HCT116 (cell line): ENCODE measurements at regions not wholly inside any gene's neighbourhood (a gene's known extent, or its start where the extent isn't known, plus 50 kb on each side); places are given as distances from the start of the nearest gene placed in this dataset.

Experiments
- ATAC-seq: fragments of 200-7000 bp; cut with Tn5 transposase; 2 replicates; pipeline ENCODE4 v1.9.1; 2020; ENCODE audit warnings: mild to moderate bottlenecking, moderate library complexity
- BruUV-seq: library from RNA; stranded (reverse); fragments of 400-500 nt; replicated peaks from 2 replicates; lab custom pipeline; 2021; lab: Mats Ljungman, UMichigan
- CTCF ChIA-PET: fragments of 300-600 bp; sonication (Branson Sonifier 250); formaldehyde crosslinking; loops from one replicate; lab custom pipeline; 2021; ENCODE audit warnings: antibody characterized with exemption; lab: Charles Lee
- POLR2A ChIA-PET: fragments of 300-600, 350-600 bp; sonication (Branson Sonifier 250); formaldehyde crosslinking; loops from one replicate; lab custom pipeline; 2021; ENCODE audit warnings: antibody characterized with exemption; lab: Charles Lee
- RAD21 ChIA-PET, 2 experiments: fragments of 300-600 bp; sonication (Branson Sonifier 250); formaldehyde crosslinking; loops; one replicate each; lab custom pipeline; 2023; ENCODE audit warnings: low total read pairs in 2 of 2; ENCODE audit not compliant: uncharacterized antibody in 2 of 2, unreplicated experiment in 2 of 2, low non-redundant PET in 1 of 2; lab: Charles Lee
- DNase-seq: peaks from one replicate; pipeline ENCODE4 v3.0.0-alpha.2; 2010; ENCODE audit warnings: low read depth, low spot score
- H2AFZ ChIP-seq: fragments of 200-600 bp; shearing (Covaris generic), sonication (generic); 2 replicates; pipeline ENCODE4 v1.6.1; 2017; ENCODE audit warnings: low read depth, mixed run types, mixed read lengths, antibody characterized with exemption, low read length; ENCODE audit not compliant: poor library complexity, severe bottlenecking
- H3K27ac ChIP-seq: 2 replicates; pipeline ENCODE4 v1.5.1; 2012; ENCODE audit warnings: low read depth, low read length
- H3K27me3 ChIP-seq: fragments of 200-600 bp; sonication (generic); 2 replicates; pipeline ENCODE4 v1.6.1; 2016; ENCODE audit warnings: mixed run types, low read length, mixed read lengths; ENCODE audit not compliant: insufficient read depth
- H3K36me3 ChIP-seq, 2 experiments: fragments of 200-500 bp in 1 of 2; fragments of 200-600 bp in 1 of 2; sonication (Bioruptor generic) in 1 of 2; sonication (generic) in 1 of 2; 2 replicates each; pipeline versions ENCODE4 v1.5.1 to v1.6.1; 2014 to 2016; ENCODE audit warnings: low read length in 2 of 2, inconsistent platforms in 1 of 2, mixed read lengths in 1 of 2, mixed run types in 1 of 2; ENCODE audit not compliant: insufficient read depth in 2 of 2, control insufficient read depth in 1 of 2
- H3K4me1 ChIP-seq, 2 experiments: fragments of 200-600 bp in 1 of 2; sonication (generic) in 1 of 2; 2 replicates each; pipeline versions ENCODE4 v1.5.1 to v1.6.1; 2012 to 2017; ENCODE audit warnings: low read length in 2 of 2, inconsistent platforms in 1 of 2, mild to moderate bottlenecking in 1 of 2, mixed read lengths in 1 of 2, mixed run types in 1 of 2, moderate library complexity in 1 of 2; ENCODE audit not compliant: insufficient read depth in 2 of 2, control insufficient read depth in 1 of 2
- H3K4me2 ChIP-seq: fragments of 200-600 bp; sonication (generic); 2 replicates; pipeline ENCODE4 v1.6.1; 2017; ENCODE audit warnings: mixed run types, low read length, mixed read lengths
- H3K4me3 ChIP-seq, 2 experiments: fragments of 200-600 bp in 1 of 2; sonication (generic) in 1 of 2; replicated peaks in 1 of 2; 2 replicates each; pipeline ENCODE4 v1.5.1; 2011 to 2016; ENCODE audit warnings: low read length in 2 of 2, control low read depth in 1 of 2, low read depth in 1 of 2, mild to moderate bottlenecking in 1 of 2, mixed read lengths in 1 of 2, mixed run types in 1 of 2
- H3K79me2 ChIP-seq: fragments of 200-600 bp; sonication (generic); 2 replicates; pipeline ENCODE4 v1.6.1; 2017; ENCODE audit warnings: mild to moderate bottlenecking, mixed run types, low read length, moderate library complexity, mixed read lengths; ENCODE audit not compliant: insufficient read depth
- H3K9ac ChIP-seq: fragments of 200-600 bp; sonication (generic); 2 replicates; pipeline ENCODE4 v1.6.1; 2016; ENCODE audit warnings: low read length, mixed read lengths
- H3K9me2 ChIP-seq: fragments of 200-600 bp; sonication (generic), shearing (Covaris generic); 2 replicates; pipeline ENCODE4 v1.6.1; 2017; ENCODE audit warnings: mixed run types, mild to moderate bottlenecking, moderate library complexity; ENCODE audit not compliant: insufficient read depth
- H3K9me3 ChIP-seq, 2 experiments: fragments of 200-500 bp in 1 of 2; fragments of 200-600 bp in 1 of 2; sonication (Bioruptor generic) in 1 of 2; sonication (generic) in 1 of 2; 2 replicates each; pipeline ENCODE4 v1.6.1; 2014 to 2017; ENCODE audit warnings: low read length in 2 of 2, mixed read lengths in 2 of 2, inconsistent platforms in 1 of 2, low read depth in 1 of 2, mild to moderate bottlenecking in 1 of 2, mixed run types in 1 of 2, moderate library complexity in 1 of 2; ENCODE audit not compliant: control insufficient read depth in 1 of 2, insufficient read depth in 1 of 2
- H4K20me1 ChIP-seq: fragments of 200-600 bp; sonication (generic), shearing (Covaris generic); 2 replicates; pipeline ENCODE4 v1.6.1; 2017; ENCODE audit warnings: mixed run types, mild to moderate bottlenecking, moderate library complexity; ENCODE audit not compliant: insufficient read depth
- ATF3 ChIP-seq: IDR thresholded peaks from 2 replicates; pipeline ENCODE4 v1.6.1; 2012
- CBX3 ChIP-seq: IDR thresholded peaks from 2 replicates; pipeline ENCODE4 v1.6.1; 2012; ENCODE audit warnings: low read depth
- CEBPB ChIP-seq: IDR thresholded peaks from 2 replicates; pipeline ENCODE4 v1.6.1; 2012; ENCODE audit warnings: low read depth
- CTCF ChIP-seq, 3 experiments: fragments of 200-600 bp in 1 of 3; sonication (generic) in 1 of 3; IDR thresholded peaks in 2 of 3; conservative IDR thresholded peaks in 1 of 3; 2 replicates each; pipeline ENCODE4 v1.5.1; 2012 to 2017; ENCODE audit warnings: low read depth in 2 of 3, low read length in 2 of 3, antibody characterized with exemption in 1 of 3, borderline replicate concordance in 1 of 3, control low read depth in 1 of 3, mild to moderate bottlenecking in 1 of 3, mixed read lengths in 1 of 3, mixed run types in 1 of 3, moderate library complexity in 1 of 3; ENCODE audit not compliant: insufficient read depth in 1 of 3
- EGR1 ChIP-seq: IDR thresholded peaks from 2 replicates; pipeline ENCODE4 v1.6.1; 2012; ENCODE audit warnings: low read depth
- ELF1 ChIP-seq: IDR thresholded peaks from 2 replicates; pipeline ENCODE4 v1.6.1; 2012; ENCODE audit warnings: low read depth, borderline replicate concordance
- EZH2 ChIP-seq: fragments of 200-600 bp; sonication (generic); IDR thresholded peaks from 2 replicates; pipeline ENCODE4 v1.6.1; 2017; ENCODE audit warnings: antibody characterized with exemption, mixed run types
- EZH2phosphoT487 ChIP-seq: fragments of 200-600 bp; IDR thresholded peaks from 2 replicates; pipeline ENCODE4 v1.6.1; 2018; ENCODE audit warnings: antibody characterized with exemption, borderline replicate concordance
- JUND ChIP-seq: IDR thresholded peaks from 2 replicates; pipeline ENCODE4 v1.6.1; 2012
- MAX ChIP-seq: IDR thresholded peaks from 2 replicates; pipeline ENCODE4 v1.6.1; 2012
- POLR2A ChIP-seq: IDR thresholded peaks from 2 replicates; pipeline ENCODE4 v1.7.0; 2011; ENCODE audit warnings: borderline replicate concordance; ENCODE audit not compliant: insufficient read depth, insufficient read length; ENCODE audit errors: extremely low read depth
- POLR2AphosphoS5 ChIP-seq: IDR thresholded peaks from 2 replicates; pipeline ENCODE4 v1.6.1; 2011; ENCODE audit warnings: mild to moderate bottlenecking, low read depth, low read length, moderate library complexity
- RAD21 ChIP-seq: IDR thresholded peaks from 2 replicates; pipeline ENCODE4 v1.6.1; 2012; ENCODE audit warnings: low read depth, mild to moderate bottlenecking
- REST ChIP-seq: IDR thresholded peaks from 2 replicates; pipeline ENCODE4 v1.6.1; 2012; ENCODE audit warnings: low read depth
- YY1 ChIP-seq: IDR thresholded peaks from 2 replicates; pipeline ENCODE4 v1.6.1; 2011; ENCODE audit warnings: low read length, low read depth, moderate library complexity, mild to moderate bottlenecking; ENCODE audit not compliant: insufficient replicate concordance; ENCODE audit errors: extremely low read depth
- ZFX ChIP-seq: fragments of 450-650 bp; IDR thresholded peaks from 2 replicates; pipeline ENCODE4 v1.6.1; 2017
- ZNF274 ChIP-seq: fragments of 200-500 bp; sonication (Bioruptor generic); IDR thresholded peaks from 2 replicates; pipeline ENCODE4 v1.6.1; 2014; ENCODE audit warnings: mild to moderate bottlenecking, low read depth, low read length, inconsistent platforms
- intact Hi-C: fragments of 100-400 bp; cut with micrococcal nuclease; formaldehyde crosslinking; loops from 2 replicates; pipeline ENCODE4 v1.10.0; 2022

- Histone ChIP-seq H3K9me2 (no peaks in the 10 kb centered on the region), H2AFZ (no peak overlapping the region), H3K9me3 (no peaks in the 10 kb centered on the region), H3K27me3 (no peaks in the 10 kb centered on the region), H3K36me3 (no peaks in the 10 kb centered on the region), H3K4me1 (no peaks in the 10 kb centered on the region), H4K20me1 (no peaks in the 10 kb centered on the region), H3K9ac (no peak overlapping the region), H3K4me3 (no peak overlapping the region), H3K27ac (no peak overlapping the region), H3K4me2 (no peak overlapping the region), H3K79me2 (no peaks in the 10 kb centered on the region)
- no TSS peak for BruUV-seq
- intact Hi-C loops = no loop called here
- ChIA-PET POLR2A (no interaction called here), CTCF (interaction anchor here (1.8 kb wide), 1 partner anchor 331 kb away, joined by 5 read pairs; no protein-coding TSS in a partner anchor), RAD21 (no interaction called here)
- no peak for ATAC-seq
- DNase-seq = no peak
- TF ChIP-seq EZH2 = no peak
- TF ChIP-seq ELF1 = no peak
- TF ChIP-seq EGR1 = no peak
- no peak for TF ChIP-seq RAD21
- no peak for TF ChIP-seq YY1
- TF ChIP-seq REST = no peak
These were observed 608.4 kb downstream of the ANKRD50 start for GRCh38 chr4:124104101-124104500.

- ChIA-PET CTCF (interaction anchor here (1.8 kb wide), 1 partner anchor 332 kb away, joined by 5 read pairs; no protein-coding TSS in a partner anchor), RAD21 (no interaction called here), POLR2A (no interaction called here)
- intact Hi-C loops = no loop called here
- Histone ChIP-seq H4K20me1 (no peaks in the 10 kb centered on the region), H3K27me3 (no peaks in the 10 kb centered on the region), H3K36me3 (no peaks in the 10 kb centered on the region), H3K9ac (no peak overlapping the region), H3K79me2 (no peaks in the 10 kb centered on the region), H3K4me3 (no peak overlapping the region), H3K4me1 (no peaks in the 10 kb centered on the region), H3K4me2 (no peak overlapping the region), H3K9me2 (no peaks in the 10 kb centered on the region), H2AFZ (no peak overlapping the region), H3K27ac (no peak overlapping the region), H3K9me3 (no peaks in the 10 kb centered on the region)
- BruUV-seq = no TSS peak
- DNase-seq (no peak), ATAC-seq (no peak)
- TF ChIP-seq ZNF274 (no peak), ATF3 (no peak), ELF1 (no peak), EGR1 (no peak), JUND (no peak), POLR2AphosphoS5 (no peak), ZFX (no peak), POLR2A (no peak), CBX3 (no peak), MAX (no peak), EZH2phosphoT487 (no peak), EZH2 (no peak), CTCF (IDR thresholded peaks at IDR 0.05 in 2 of 3, conservative IDR thresholded peaks at IDR 0.05 in 1 of 3; ENCODE audit: borderline replicate concordance in 1 of 3, insufficient read depth in 1 of 3, low read depth in 2 of 3, low read length in 2 of 3) (no peak), CEBPB (no peak)
These were observed 607.9 kb downstream of the ANKRD50 start for GRCh38 chr4:124104628-124105027.
